CD14-positive monocyte (primary cell): ENCODE measurements at regions not wholly inside any gene's neighbourhood (a gene's known extent, or its start where the extent isn't known, plus 50 kb on each side); places are given as distances from the start of the nearest gene placed in this dataset.

Source experiments
- DNase-seq, 3 donors: peaks; one replicate each; pipeline ENCODE4 v3.0.0-alpha.2; 2011 to 2022
- H2AFZ ChIP-seq: 2 replicates; pipeline ENCODE4 v1.6.0; 2012; ENCODE audit warnings: mild to moderate bottlenecking, low read depth, low read length, inconsistent platforms; ENCODE audit not compliant: insufficient read depth, poor library complexity, severe bottlenecking
- H3K27ac ChIP-seq, 2 donors: 1 replicate in 1 of 2; 2 replicates in 1 of 2; pipeline ENCODE4 v1.5.1; 2012 to 2013; ENCODE audit warnings: low read length in 2 of 2, control low read depth in 1 of 2, inconsistent platforms in 1 of 2, low read depth in 1 of 2, mild to moderate bottlenecking in 1 of 2
- H3K27me3 ChIP-seq, 2 donors: one replicate each; pipeline versions ENCODE4 v1.6.0 to v1.6.1; 2011 to 2013; ENCODE audit warnings: low read length in 2 of 2; ENCODE audit not compliant: control insufficient read depth in 2 of 2, insufficient read depth in 2 of 2
- H3K36me3 ChIP-seq, 2 donors: replicated peaks in 1 of 2; 1 replicate in 1 of 2; 2 replicates in 1 of 2; pipeline versions ENCODE4 v1.5.1 to v1.6.1; 2012 to 2013; ENCODE audit warnings: low read length in 2 of 2, control low read depth in 1 of 2, inconsistent platforms in 1 of 2, mild to moderate bottlenecking in 1 of 2; ENCODE audit not compliant: insufficient read depth in 2 of 2, control insufficient read depth in 1 of 2
- H3K4me1 ChIP-seq, 2 donors: 1 replicate in 1 of 2; 2 replicates in 1 of 2; pipeline versions ENCODE4 v1.5.1 to v1.6.1; 2012 to 2013; ENCODE audit warnings: low read length in 2 of 2, control low read depth in 1 of 2, inconsistent platforms in 1 of 2, mild to moderate bottlenecking in 1 of 2, moderate library complexity in 1 of 2; ENCODE audit not compliant: insufficient read depth in 2 of 2, control insufficient read depth in 1 of 2
- H3K4me2 ChIP-seq: replicated peaks from 2 replicates; pipeline ENCODE3; 2012; ENCODE audit warnings: low read length, moderate library complexity, mild to moderate bottlenecking; ENCODE audit not compliant: poor library complexity, severe bottlenecking; ENCODE audit errors: extremely low read depth
- H3K4me3 ChIP-seq, 3 experiments: fragments of 200-600 bp in 1 of 3; sonication (generic) in 1 of 3; replicated peaks in 1 of 3; 1 replicate in 2 of 3; 2 replicates in 1 of 3; pipeline ENCODE4 v1.5.1; 2011 to 2013; ENCODE audit warnings: low read length in 3 of 3, mild to moderate bottlenecking in 3 of 3, control low read depth in 2 of 3, low read depth in 2 of 3, inconsistent platforms in 1 of 3, moderate library complexity in 1 of 3
- H3K79me2 ChIP-seq: 2 replicates; pipeline ENCODE4 v1.6.0; 2012; ENCODE audit warnings: mild to moderate bottlenecking, control low read depth, inconsistent platforms, low read length, moderate library complexity; ENCODE audit not compliant: insufficient read depth
- H3K9ac ChIP-seq: 2 replicates; pipeline ENCODE4 v1.6.0; 2017; ENCODE audit warnings: low read length, mild to moderate bottlenecking; ENCODE audit not compliant: insufficient read depth, poor library complexity, severe bottlenecking
- H3K9me3 ChIP-seq, 2 donors: replicated peaks in 1 of 2; 1 replicate in 1 of 2; 2 replicates in 1 of 2; pipeline versions ENCODE4 v1.5.1 to v1.6.1; 2012 to 2013; ENCODE audit warnings: low read length in 2 of 2, control low read depth in 1 of 2; ENCODE audit not compliant: control insufficient read depth in 1 of 2, insufficient read depth in 1 of 2
- H4K20me1 ChIP-seq: 2 replicates; pipeline ENCODE4 v1.6.0; 2012; ENCODE audit warnings: mild to moderate bottlenecking, low read length, control low read depth, moderate library complexity; ENCODE audit not compliant: insufficient read depth
- H3K27ac Mint-ChIP-seq, 7 donors: one replicate each; pipeline ENCODE4 v1.8.0; 2020; ENCODE audit warnings: mild to moderate bottlenecking in 7 of 7, mixed read lengths in 7 of 7, moderate library complexity in 6 of 7, inconsistent platforms in 2 of 7
- H3K27me3 Mint-ChIP-seq, 3 donors: one replicate each; pipeline ENCODE4 v1.8.0; 2021 to 2022; ENCODE audit warnings: low read depth in 3 of 3, mild to moderate bottlenecking in 3 of 3, mixed read lengths in 3 of 3, moderate library complexity in 3 of 3, inconsistent platforms in 1 of 3
- H3K36me3 Mint-ChIP-seq, 2 donors: one replicate each; pipeline ENCODE4 v1.8.0; 2020; ENCODE audit warnings: mixed read lengths in 2 of 2, inconsistent platforms in 1 of 2, mild to moderate bottlenecking in 1 of 2
- H3K4me1 Mint-ChIP-seq: one replicate; pipeline ENCODE4 v1.8.0; 2020; ENCODE audit warnings: mild to moderate bottlenecking, mixed read lengths
- H3K4me3 Mint-ChIP-seq, 2 donors: one replicate each; pipeline ENCODE4 v1.8.0; 2020; ENCODE audit warnings: mild to moderate bottlenecking in 2 of 2, mixed read lengths in 2 of 2, moderate library complexity in 1 of 2
- H3K9me3 Mint-ChIP-seq, 7 donors: one replicate each; pipeline ENCODE4 v1.8.0; 2020 to 2022; ENCODE audit warnings: mixed read lengths in 7 of 7, mild to moderate bottlenecking in 6 of 7, moderate library complexity in 6 of 7, inconsistent platforms in 2 of 7
- WGBS: methylation state at CpG from one replicate; pipeline ENCODE4 v1.1.5; 2013; ENCODE audit warnings: missing lambda C conversion rate; ENCODE audit not compliant: insufficient coverage; 5-methylcytosine and 5-hydroxymethylcytosine counted together
- intact Hi-C, 2 donors: fragments of 100-400 bp; cut with micrococcal nuclease; formaldehyde crosslinking; loops; one replicate each; pipeline versions ENCODE4 v1.15.0 to v1.15.1; 2023
- TF ChIP-seq, protein P1 (sequence below): fragments of 200-600 bp; IDR thresholded peaks from one replicate; pipeline ENCODE4 v1.8.0; 2022; ENCODE audit warnings: antibody characterized with exemption, mild to moderate bottlenecking

DNA sequence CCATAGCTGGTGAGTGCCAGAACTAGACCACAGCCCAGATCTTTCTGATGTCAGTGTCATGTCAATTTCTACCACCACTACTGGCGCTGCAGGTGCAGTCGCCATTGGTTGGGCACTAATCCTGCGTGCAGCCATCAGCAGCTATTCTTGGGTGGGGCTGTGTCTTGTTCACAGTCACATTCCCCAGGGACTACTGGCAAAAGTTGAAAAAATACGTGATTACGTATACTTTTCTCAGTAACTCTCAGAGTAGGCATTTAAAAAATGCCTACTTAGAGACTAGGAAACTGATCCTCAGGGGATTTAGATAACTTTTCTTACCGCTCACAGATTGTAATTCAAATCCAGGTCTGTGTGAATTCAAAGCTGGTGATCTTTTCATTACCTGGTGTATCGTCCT, 127.7 kb downstream of the ADAMTS15 start:
- no peaks in the 10 kb centered on the region for H3K79me2 ChIP-seq
- H3K4me2 ChIP-seq = no peak overlapping the region
- TF ChIP-seq, protein P1, sequence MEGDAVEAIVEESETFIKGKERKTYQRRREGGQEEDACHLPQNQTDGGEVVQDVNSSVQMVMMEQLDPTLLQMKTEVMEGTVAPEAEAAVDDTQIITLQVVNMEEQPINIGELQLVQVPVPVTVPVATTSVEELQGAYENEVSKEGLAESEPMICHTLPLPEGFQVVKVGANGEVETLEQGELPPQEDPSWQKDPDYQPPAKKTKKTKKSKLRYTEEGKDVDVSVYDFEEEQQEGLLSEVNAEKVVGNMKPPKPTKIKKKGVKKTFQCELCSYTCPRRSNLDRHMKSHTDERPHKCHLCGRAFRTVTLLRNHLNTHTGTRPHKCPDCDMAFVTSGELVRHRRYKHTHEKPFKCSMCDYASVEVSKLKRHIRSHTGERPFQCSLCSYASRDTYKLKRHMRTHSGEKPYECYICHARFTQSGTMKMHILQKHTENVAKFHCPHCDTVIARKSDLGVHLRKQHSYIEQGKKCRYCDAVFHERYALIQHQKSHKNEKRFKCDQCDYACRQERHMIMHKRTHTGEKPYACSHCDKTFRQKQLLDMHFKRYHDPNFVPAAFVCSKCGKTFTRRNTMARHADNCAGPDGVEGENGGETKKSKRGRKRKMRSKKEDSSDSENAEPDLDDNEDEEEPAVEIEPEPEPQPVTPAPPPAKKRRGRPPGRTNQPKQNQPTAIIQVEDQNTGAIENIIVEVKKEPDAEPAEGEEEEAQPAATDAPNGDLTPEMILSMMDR = no peak
- DNase-seq = no peak
- H4K20me1 ChIP-seq = no peaks in the 10 kb centered on the region
- H3K4me3 Mint-ChIP-seq = no peak overlapping the region
- no peak overlapping the region for H3K4me3 ChIP-seq
- peaks cover 2 to 4% (median 3%) of the 10 kb centered on the region in 3 donors for H3K27me3 Mint-ChIP-seq
- H3K27me3 ChIP-seq = no peaks in the 10 kb centered on the region
- no peaks in the 10 kb centered on the region for H3K4me1 ChIP-seq
- no peaks in the 10 kb centered on the region for H3K4me1 Mint-ChIP-seq
- H3K9ac ChIP-seq = no peak overlapping the region
- no peaks in the 10 kb centered on the region for H3K36me3 ChIP-seq
- 89% methylated on average over 4 of the region's 7 CpGs for WGBS
- H3K27ac Mint-ChIP-seq = no peak overlapping the region
- no peak overlapping the region for H2AFZ ChIP-seq
- intact Hi-C loops = no loop called here
- H3K36me3 Mint-ChIP-seq = no peaks in the 10 kb centered on the region
- no peak overlapping the region for H3K27ac ChIP-seq
- no peaks in the 10 kb centered on the region for H3K9me3 ChIP-seq
- H3K9me3 Mint-ChIP-seq = peaks cover 0 to 4% (median 0%) of the 10 kb centered on the region in 7 donors

GRCh38 chr11:130578738-130579368, 130.4 kb downstream of the ADAMTS15 start:
- H3K36me3 ChIP-seq = no peaks in the 10 kb centered on the region

More at GRCh38 chr11:130578738-130579368, 130.4 kb downstream of the ADAMTS15 start:
- no peak overlapping the region for H3K4me3 ChIP-seq
- H3K27me3 ChIP-seq = no peaks in the 10 kb centered on the region
- H3K4me1 ChIP-seq = no peaks in the 10 kb centered on the region
- no peaks in the 10 kb centered on the region for H3K36me3 Mint-ChIP-seq
- intact Hi-C loops = no loop called here
- no peak overlapping the region for H3K9ac ChIP-seq
- H3K27me3 Mint-ChIP-seq = peaks cover 0 to 4% (median 3%) of the 10 kb centered on the region in 3 donors
- H3K4me3 Mint-ChIP-seq = no peak overlapping the region
- TF ChIP-seq, protein P1 = no peak
- 82% methylated on average over 7 of the region's 8 CpGs for WGBS
- no peak for DNase-seq
- H3K79me2 ChIP-seq = no peaks in the 10 kb centered on the region
- H3K4me1 Mint-ChIP-seq = no peaks in the 10 kb centered on the region
- H3K4me2 ChIP-seq = no peak overlapping the region
- no peaks in the 10 kb centered on the region for H4K20me1 ChIP-seq
- H2AFZ ChIP-seq = no peak overlapping the region
- no peaks in the 10 kb centered on the region for H3K9me3 ChIP-seq
- H3K27ac Mint-ChIP-seq = no peak overlapping the region
- H3K9me3 Mint-ChIP-seq = peaks cover 0 to 5% (median 2%) of the 10 kb centered on the region in 7 donors
- no peak overlapping the region for H3K27ac ChIP-seq
